Right lobe of liver (tissue), 4 donors: ENCODE measurements at regions not wholly inside any gene's neighbourhood (a gene's known extent, or its start where the extent isn't known, plus 50 kb on each side); places are given as distances from the start of the nearest gene placed in this dataset.

Experiments used
- POLR2A ChIP-seq: fragments of 450-650 bp; IDR thresholded peaks from one replicate; pipeline ENCODE4 v1.6.1; 2017; ENCODE audit warnings: antibody characterized with exemption, mild to moderate bottlenecking
- TF ChIP-seq, protein P1 (sequence below), 4 donors: fragments of 200-600 bp in 3 of 4; fragments of 450-650 bp in 1 of 4; IDR thresholded peaks; one replicate each; pipeline versions ENCODE4 v1.5.1 to v1.8.0; 2016 to 2022; ENCODE audit warnings: antibody characterized with exemption in 4 of 4, mild to moderate bottlenecking in 2 of 4
- donor health status: DM: no; HTN: no; CAD: no.
- donor health status: DM: no; HTN: no; CAD: no.
- donor health status: DM: no; HTN: yes; CAD: no.

DNA sequence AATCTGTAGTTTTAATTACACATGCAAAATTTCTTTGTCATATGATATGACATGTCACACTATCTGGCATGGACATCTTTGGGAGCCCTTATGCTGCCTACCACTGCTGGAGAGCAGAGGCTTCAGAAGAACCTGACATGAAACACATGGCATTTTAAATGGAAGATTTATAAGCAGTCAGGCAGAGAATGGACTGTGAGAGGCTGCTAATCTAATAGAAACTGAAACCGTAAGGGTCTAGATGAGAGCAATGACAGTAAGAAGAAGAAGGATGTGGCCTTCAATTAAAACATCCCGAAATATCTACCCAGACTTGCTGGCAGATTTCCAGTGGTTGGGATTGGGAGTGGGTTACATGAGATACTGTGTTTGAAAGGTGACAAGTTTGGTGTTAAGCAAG is 149.8 kb downstream of the MACIR start:
- TF ChIP-seq, protein P1, sequence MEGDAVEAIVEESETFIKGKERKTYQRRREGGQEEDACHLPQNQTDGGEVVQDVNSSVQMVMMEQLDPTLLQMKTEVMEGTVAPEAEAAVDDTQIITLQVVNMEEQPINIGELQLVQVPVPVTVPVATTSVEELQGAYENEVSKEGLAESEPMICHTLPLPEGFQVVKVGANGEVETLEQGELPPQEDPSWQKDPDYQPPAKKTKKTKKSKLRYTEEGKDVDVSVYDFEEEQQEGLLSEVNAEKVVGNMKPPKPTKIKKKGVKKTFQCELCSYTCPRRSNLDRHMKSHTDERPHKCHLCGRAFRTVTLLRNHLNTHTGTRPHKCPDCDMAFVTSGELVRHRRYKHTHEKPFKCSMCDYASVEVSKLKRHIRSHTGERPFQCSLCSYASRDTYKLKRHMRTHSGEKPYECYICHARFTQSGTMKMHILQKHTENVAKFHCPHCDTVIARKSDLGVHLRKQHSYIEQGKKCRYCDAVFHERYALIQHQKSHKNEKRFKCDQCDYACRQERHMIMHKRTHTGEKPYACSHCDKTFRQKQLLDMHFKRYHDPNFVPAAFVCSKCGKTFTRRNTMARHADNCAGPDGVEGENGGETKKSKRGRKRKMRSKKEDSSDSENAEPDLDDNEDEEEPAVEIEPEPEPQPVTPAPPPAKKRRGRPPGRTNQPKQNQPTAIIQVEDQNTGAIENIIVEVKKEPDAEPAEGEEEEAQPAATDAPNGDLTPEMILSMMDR (IDR thresholded peaks at IDR 0.05), result no peak
- TF ChIP-seq POLR2A, result no peak
